BLaER1 treated with 17β-estradiol and CSF1 and Interleukin-3, amounts not matched to agents 10 nM and 100 nM (cell line): ENCODE measurements at regions not wholly inside any gene's neighbourhood (a gene's known extent, or its start where the extent isn't known, plus 50 kb on each side); places are given as distances from the start of the nearest gene placed in this dataset.

ENCODE experiments used
- H3K27ac ChIP-seq, 11 experiments: shearing (Covaris generic); formaldehyde crosslinking; 2 replicates each; pipeline ENCODE4 v1.8.1; 2022
- H3K27me3 ChIP-seq, 11 experiments: shearing (Covaris generic); formaldehyde crosslinking; 2 replicates each; pipeline ENCODE4 v1.8.1; 2022
- H3K36me3 ChIP-seq, 11 experiments: shearing (Covaris generic); formaldehyde crosslinking; 2 replicates each; pipeline ENCODE4 v1.8.1; 2022
- H3K4me1 ChIP-seq, 10 experiments: shearing (Covaris generic); formaldehyde crosslinking; 2 replicates each; pipeline ENCODE4 v1.8.1; 2022
- H3K4me2 ChIP-seq, 11 experiments: shearing (Covaris generic); formaldehyde crosslinking; 2 replicates each; pipeline ENCODE4 v1.8.1; 2022
- H3K4me3 ChIP-seq, 10 experiments: shearing (Covaris generic); formaldehyde crosslinking; 2 replicates each; pipeline ENCODE4 v1.8.1; 2022
- H3K9ac ChIP-seq, 11 experiments: shearing (Covaris generic); formaldehyde crosslinking; 2 replicates each; pipeline ENCODE4 v1.8.1; 2022
- H3K9me3 ChIP-seq, 11 experiments: shearing (Covaris generic); formaldehyde crosslinking; replicated peaks in 1 of 11; 2 replicates each; pipeline ENCODE4 v1.8.1; 2022
- H4K20me1 ChIP-seq, 11 experiments: shearing (Covaris generic); formaldehyde crosslinking; 2 replicates each; pipeline ENCODE4 v1.8.1; 2022
- Cebpa-rat ChIP-seq, 11 experiments: shearing (Covaris generic); IDR thresholded peaks; 2 replicates each; pipeline ENCODE4 v1.8.1; 2022

DNA sequence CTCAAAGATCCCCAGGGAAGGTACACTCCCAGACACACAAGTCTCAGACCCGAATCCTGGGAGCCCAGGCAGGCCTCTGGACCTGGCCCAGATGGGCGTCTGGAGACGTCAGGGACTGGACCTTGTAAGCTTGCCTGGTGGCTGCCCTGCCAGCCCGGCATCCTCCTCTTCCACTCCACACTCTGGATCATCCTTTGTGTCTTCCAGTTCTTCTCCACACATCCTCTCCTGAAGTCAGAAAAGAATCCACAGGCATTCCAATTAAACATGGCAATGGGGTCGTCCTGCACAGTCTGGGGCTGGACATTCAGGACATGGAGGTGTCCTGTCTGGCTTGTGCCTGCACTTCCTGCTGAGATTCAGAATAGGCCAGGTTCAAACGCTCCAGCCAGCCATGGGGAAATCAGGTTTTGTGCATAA is 208.8 kb upstream of the IGF1R start:
- Histone ChIP-seq H4K20me1 (no peaks in the 10 kb centered on the region), H3K4me1 (peaks cover 5 to 20% (median 19%) of the 10 kb centered on the region in 10 experiments; a peak in 17 of 20 replicates), H3K4me2 (peak overlapping the region in 3 of 11 experiments; percentile 6 to 42 (median 18); a peak in 1 of 22 replicates), H3K27ac (no peak overlapping the region), H3K9me3 (no peaks in the 10 kb centered on the region), H3K27me3 (no peaks in the 10 kb centered on the region), H3K36me3 (no peaks in the 10 kb centered on the region), H3K9ac (no peak overlapping the region), H3K4me3 (no peak overlapping the region)
- no peak for TF ChIP-seq Cebpa-rat (IDR thresholded peaks at IDR 0.05)

GRCh38 chr15:98440917-98441316 is 207.4 kb upstream of the IGF1R start:
- no peaks in the 10 kb centered on the region for H3K9me3 ChIP-seq
- peak overlapping the region; percentile 5 to 60 (median 42); a peak in 18 of 22 replicates for H3K4me2 ChIP-seq
- H3K27me3 ChIP-seq = no peaks in the 10 kb centered on the region
- no peaks in the 10 kb centered on the region for H4K20me1 ChIP-seq
- no peak overlapping the region for H3K9ac ChIP-seq
- peaks cover 5 to 20% (median 19%) of the 10 kb centered on the region in 10 experiments; a peak in 17 of 20 replicates for H3K4me1 ChIP-seq
- H3K27ac ChIP-seq = no peak overlapping the region
- no peak for TF ChIP-seq Cebpa-rat (IDR thresholded peaks at IDR 0.05)
- H3K4me3 ChIP-seq = no peak overlapping the region
- no peaks in the 10 kb centered on the region for H3K36me3 ChIP-seq

DNA sequence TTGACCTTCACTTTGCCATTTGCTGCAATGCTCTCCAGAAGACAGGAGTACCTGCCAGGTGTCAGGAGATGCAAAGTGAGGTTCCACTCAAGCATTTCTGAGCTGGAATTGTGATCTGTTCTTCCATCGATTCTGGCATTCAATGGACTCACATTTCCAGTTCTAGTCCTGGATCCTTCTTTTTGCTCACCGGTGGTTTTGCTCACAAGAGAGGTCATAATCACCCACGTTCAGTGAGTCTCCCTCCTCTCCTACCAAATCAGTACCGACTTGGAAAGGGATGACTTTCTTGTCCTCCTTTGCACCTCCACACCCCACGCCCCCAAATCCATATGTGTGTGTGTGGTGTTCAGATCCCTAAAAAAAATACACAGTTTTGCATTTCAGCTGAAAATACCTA is 206.7 kb upstream of the IGF1R start:
- H3K4me2 ChIP-seq = peak overlapping the region in 6 of 11 experiments; percentile 14 to 60 (median 43); a peak in 6 of 22 replicates
- TF ChIP-seq Cebpa-rat (IDR thresholded peaks at IDR 0.05) = no peak
- no peaks in the 10 kb centered on the region for H3K9me3 ChIP-seq
- peaks cover 5 to 20% (median 19%) of the 10 kb centered on the region in 10 experiments; a peak in 17 of 20 replicates for H3K4me1 ChIP-seq
- no peaks in the 10 kb centered on the region for H3K27me3 ChIP-seq
- no peaks in the 10 kb centered on the region for H3K36me3 ChIP-seq
- no peak overlapping the region for H3K27ac ChIP-seq
- H3K4me3 ChIP-seq = no peak overlapping the region
- H4K20me1 ChIP-seq = no peaks in the 10 kb centered on the region
- no peak overlapping the region for H3K9ac ChIP-seq

GRCh38 chr15:98442379-98442833 is 205.9 kb upstream of the IGF1R start:
- no peak overlapping the region for H3K4me2 ChIP-seq
- TF ChIP-seq Cebpa-rat (IDR thresholded peaks at IDR 0.05) = no peak
- H3K9me3 ChIP-seq = peaks cover 0 to 7% (median 0%) of the 10 kb centered on the region in 11 experiments; a peak in 2 of 22 replicates
- H3K4me1 ChIP-seq = peaks cover 5 to 20% (median 19%) of the 10 kb centered on the region in 10 experiments; a peak in 17 of 20 replicates
- H3K4me3 ChIP-seq = no peak overlapping the region
- no peaks in the 10 kb centered on the region for H3K27me3 ChIP-seq
- H3K36me3 ChIP-seq = no peaks in the 10 kb centered on the region
- H3K27ac ChIP-seq = no peak overlapping the region
- no peaks in the 10 kb centered on the region for H4K20me1 ChIP-seq
- no peak overlapping the region for H3K9ac ChIP-seq

DNA sequence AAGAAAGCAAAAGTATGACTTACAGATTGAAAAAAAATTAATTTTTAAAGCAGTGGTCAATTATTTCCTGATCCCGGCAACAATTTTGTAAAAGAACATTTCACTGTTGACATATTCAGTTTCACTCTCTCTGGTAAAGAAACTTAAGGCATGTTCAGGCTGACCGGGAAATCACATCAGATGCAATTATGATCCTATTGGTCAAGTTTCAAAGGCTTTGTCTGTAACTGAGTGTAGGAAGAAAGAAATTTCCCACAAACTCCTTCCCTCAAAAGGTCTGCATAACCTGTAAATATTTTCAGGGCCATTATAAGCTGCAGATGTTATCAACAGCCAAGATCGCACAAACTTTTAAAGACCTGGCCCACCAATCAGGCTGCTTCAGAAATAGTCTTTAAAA is 205.4 kb upstream of the IGF1R start:
- Histone ChIP-seq H3K27ac (no peak overlapping the region), H3K9ac (no peak overlapping the region), H4K20me1 (no peaks in the 10 kb centered on the region), H3K9me3 (peaks cover 0 to 9% (median 0%) of the 10 kb centered on the region in 11 experiments; a peak in 4 of 22 replicates), H3K36me3 (no peaks in the 10 kb centered on the region), H3K4me2 (no peak overlapping the region), H3K27me3 (no peaks in the 10 kb centered on the region), H3K4me1 (peaks cover 5 to 20% (median 19%) of the 10 kb centered on the region in 10 experiments; a peak in 17 of 20 replicates), H3K4me3 (no peak overlapping the region)
- TF ChIP-seq Cebpa-rat (IDR thresholded peaks at IDR 0.05) = no peak

- no peak overlapping the region for H3K4me3 ChIP-seq
- H3K27ac ChIP-seq = no peak overlapping the region
- no peaks in the 10 kb centered on the region for H3K27me3 ChIP-seq
- no peak overlapping the region for H3K4me2 ChIP-seq
- H4K20me1 ChIP-seq = no peaks in the 10 kb centered on the region
- peaks cover 5 to 20% (median 19%) of the 10 kb centered on the region in 10 experiments; a peak in 17 of 20 replicates for H3K4me1 ChIP-seq
- no peak for TF ChIP-seq Cebpa-rat (IDR thresholded peaks at IDR 0.05)
- no peak overlapping the region for H3K9ac ChIP-seq
- peaks cover 0 to 13% (median 5%) of the 10 kb centered on the region in 11 experiments; a peak in 10 of 22 replicates for H3K9me3 ChIP-seq
- no peaks in the 10 kb centered on the region for H3K36me3 ChIP-seq
These were observed 204.8 kb upstream of the IGF1R start for GRCh38 chr15:98443526-98443925.

DNA sequence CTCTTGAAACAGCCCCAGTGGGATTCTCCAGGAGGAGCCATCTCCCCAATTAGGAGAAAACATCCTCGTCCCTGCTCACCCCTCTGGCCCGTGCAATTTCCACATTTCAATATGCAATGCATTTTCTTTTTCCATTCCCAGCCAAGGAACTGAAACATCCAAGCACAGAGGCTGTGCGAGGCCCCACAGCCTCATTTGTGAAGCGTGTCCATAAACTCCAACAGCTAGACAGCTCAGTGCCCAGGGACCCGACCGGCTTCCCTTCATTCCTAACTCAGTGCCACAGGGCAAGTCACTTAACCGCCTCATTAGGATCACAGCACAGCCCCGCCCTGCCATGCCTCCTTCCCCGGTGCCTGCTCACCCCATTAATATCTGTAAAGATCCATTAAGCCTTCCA is 204.2 kb upstream of the IGF1R start:
- Histone ChIP-seq H3K4me3 (no peak overlapping the region), H3K9ac (no peak overlapping the region), H3K27ac (no peak overlapping the region), H3K4me1 (peaks cover 5 to 20% (median 19%) of the 10 kb centered on the region in 10 experiments; a peak in 17 of 20 replicates), H3K9me3 (peaks cover 0 to 19% (median 8%) of the 10 kb centered on the region in 11 experiments; a peak in 10 of 22 replicates), H3K4me2 (no peak overlapping the region), H3K27me3 (no peaks in the 10 kb centered on the region), H4K20me1 (no peaks in the 10 kb centered on the region), H3K36me3 (no peaks in the 10 kb centered on the region)
- TF ChIP-seq Cebpa-rat (IDR thresholded peaks at IDR 0.05) = no peak

- TF ChIP-seq Cebpa-rat (IDR thresholded peaks at IDR 0.05) = no peak
- H3K4me1 ChIP-seq = peaks cover 5 to 18% (median 12%) of the 10 kb centered on the region in 10 experiments; a peak in 17 of 20 replicates
- H3K9ac ChIP-seq = no peak overlapping the region
- no peak overlapping the region for H3K4me2 ChIP-seq
- no peaks in the 10 kb centered on the region for H3K27me3 ChIP-seq
- no peak overlapping the region for H3K4me3 ChIP-seq
- H3K36me3 ChIP-seq = no peaks in the 10 kb centered on the region
- H4K20me1 ChIP-seq = no peaks in the 10 kb centered on the region
- H3K9me3 ChIP-seq = peaks cover 0 to 20% (median 8%) of the 10 kb centered on the region in 11 experiments; a peak in 10 of 22 replicates
- no peak overlapping the region for H3K27ac ChIP-seq
These were observed 203.0 kb upstream of the IGF1R start for GRCh38 chr15:98445315-98445714.

- Histone ChIP-seq H3K4me1 (peaks cover 0 to 13% (median 5%) of the 10 kb centered on the region in 10 experiments; a peak in 17 of 20 replicates), H3K4me2 (no peak overlapping the region), H3K9ac (no peak overlapping the region), H3K9me3 (peaks cover 0 to 20% (median 8%) of the 10 kb centered on the region in 11 experiments; a peak in 10 of 22 replicates), H4K20me1 (no peaks in the 10 kb centered on the region), H3K27me3 (no peaks in the 10 kb centered on the region), H3K27ac (no peak overlapping the region), H3K36me3 (no peaks in the 10 kb centered on the region), H3K4me3 (no peak overlapping the region)
- no peak for TF ChIP-seq Cebpa-rat (IDR thresholded peaks at IDR 0.05)
These were observed 202.3 kb upstream of the IGF1R start for GRCh38 chr15:98446083-98446482.

GRCh38 chr15:98447069-98447468 is 201.3 kb upstream of the IGF1R start:
- Histone ChIP-seq H3K9me3 (peaks cover 0 to 20% (median 8%) of the 10 kb centered on the region in 11 experiments; a peak in 10 of 22 replicates), H4K20me1 (no peaks in the 10 kb centered on the region), H3K4me3 (no peak overlapping the region), H3K27me3 (no peaks in the 10 kb centered on the region), H3K9ac (no peak overlapping the region), H3K27ac (no peak overlapping the region), H3K4me2 (no peak overlapping the region), H3K4me1 (peaks cover 0 to 7% (median 0%) of the 10 kb centered on the region in 10 experiments; a peak in 3 of 20 replicates), H3K36me3 (no peaks in the 10 kb centered on the region)
- no peak for TF ChIP-seq Cebpa-rat (IDR thresholded peaks at IDR 0.05)
